ENCODE measurements at regions not wholly inside any gene's neighbourhood (a gene's known extent, or its start where the extent isn't known, plus 50 kb on each side); places are given as distances from the start of the nearest gene placed in this dataset.

DNA sequence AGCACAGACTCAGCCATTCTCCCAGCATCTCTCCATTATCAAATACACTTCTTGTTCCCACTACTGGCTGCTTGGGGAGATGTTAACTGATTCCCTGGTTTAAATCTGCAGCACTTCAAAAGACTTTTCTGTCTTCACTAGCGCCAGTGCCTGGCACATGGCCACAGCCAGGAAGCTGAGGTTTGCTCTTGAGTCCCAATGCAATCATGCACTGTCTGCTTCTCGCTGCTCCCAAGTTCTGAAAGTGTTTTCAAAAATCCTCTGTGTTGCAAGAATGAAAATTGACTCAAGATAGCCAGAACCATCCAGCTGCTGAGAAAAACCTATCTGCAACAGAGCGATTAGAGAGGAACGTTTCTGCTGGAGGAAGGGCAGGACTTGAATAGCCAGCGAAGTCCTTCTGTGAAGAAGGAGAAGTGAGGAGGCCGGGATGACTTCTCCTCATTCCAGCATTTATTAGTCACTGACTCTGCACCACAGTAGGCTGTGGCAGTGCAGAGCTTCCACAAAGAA, 358.4 kb upstream of the NR2F2 start:
- no peak for DNase-seq (ENCODE audit: low spot score)

DNA sequence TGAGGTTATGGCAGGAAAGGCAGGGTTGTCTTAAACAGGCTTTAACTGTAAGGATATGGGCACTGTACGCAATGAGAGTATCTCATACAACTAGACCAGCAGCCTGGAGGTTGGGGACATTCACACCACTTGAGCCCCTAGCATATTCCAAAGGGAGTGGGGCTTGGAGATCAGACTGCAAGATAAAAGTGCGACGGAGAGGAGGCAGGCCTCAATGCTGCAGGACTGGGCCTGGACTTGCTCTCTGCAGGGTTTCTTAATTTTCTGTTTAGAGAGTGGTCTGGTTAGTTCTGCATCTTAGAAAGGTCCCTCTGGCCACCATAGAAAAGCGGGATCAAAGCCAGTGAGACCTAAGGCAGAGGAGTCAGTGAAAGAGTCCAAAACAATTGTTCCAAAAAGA, 357.7 kb upstream of the NR2F2 start:
- DNase-seq (ENCODE audit: low spot score): no peak

- no peak for DNase-seq (ENCODE audit: low spot score)
These were observed 356.8 kb upstream of the NR2F2 start for GRCh38 chr15:95973566-95974256.

- no peak for DNase-seq (ENCODE audit: low spot score)
These were observed 355.3 kb upstream of the NR2F2 start for GRCh38 chr15:95975212-95975611.

- no peak for DNase-seq (ENCODE audit: low spot score)
These were observed 351.2 kb upstream of the NR2F2 start for GRCh38 chr15:95979286-95979685.

DNA sequence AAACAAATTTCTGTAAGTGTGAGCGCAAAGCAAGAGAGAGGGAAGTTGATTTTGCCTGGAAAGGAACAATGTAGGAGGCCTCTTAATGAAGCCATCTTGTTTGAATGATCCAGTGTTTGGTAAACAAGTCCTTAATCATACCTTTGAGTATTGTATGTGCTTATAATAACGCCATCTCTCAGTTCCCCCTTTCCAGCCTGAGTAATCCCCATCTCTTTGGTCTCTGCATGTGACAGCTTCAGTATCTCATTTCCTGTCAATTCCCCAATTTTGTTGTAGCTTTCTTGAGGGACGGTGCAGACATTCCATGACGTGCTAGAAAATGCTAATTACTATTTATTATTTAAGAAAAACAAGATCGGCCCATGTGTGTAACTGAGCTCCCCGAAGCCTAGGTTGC, 349.3 kb upstream of the NR2F2 start:
- DNase-seq (ENCODE audit: low spot score): no peak

GRCh38 chr15:95987299-95987698, 343.2 kb upstream of the NR2F2 start:
- DNase-seq (ENCODE audit: low spot score): no peak

- no peak for DNase-seq (ENCODE audit: low spot score)
These were observed 342.5 kb upstream of the NR2F2 start for GRCh38 chr15:95987886-95988573.

DNA sequence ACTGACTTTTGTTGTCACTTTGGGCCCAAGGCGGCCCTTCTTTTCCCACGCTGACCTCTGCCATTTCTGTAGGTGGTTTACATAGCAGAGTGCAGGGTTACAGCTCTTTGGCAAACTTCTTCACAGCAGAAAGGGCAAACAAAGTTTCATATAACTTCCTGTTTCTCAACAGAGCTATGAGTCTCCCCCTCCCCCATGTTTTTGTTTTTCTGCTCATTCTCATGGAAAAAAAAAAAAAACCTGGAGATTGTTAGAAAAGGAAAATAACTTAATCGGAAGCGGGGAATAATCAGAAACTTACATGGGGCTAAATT, 342.0 kb upstream of the NR2F2 start:
- no peak for DNase-seq (ENCODE audit: low spot score)

DNA sequence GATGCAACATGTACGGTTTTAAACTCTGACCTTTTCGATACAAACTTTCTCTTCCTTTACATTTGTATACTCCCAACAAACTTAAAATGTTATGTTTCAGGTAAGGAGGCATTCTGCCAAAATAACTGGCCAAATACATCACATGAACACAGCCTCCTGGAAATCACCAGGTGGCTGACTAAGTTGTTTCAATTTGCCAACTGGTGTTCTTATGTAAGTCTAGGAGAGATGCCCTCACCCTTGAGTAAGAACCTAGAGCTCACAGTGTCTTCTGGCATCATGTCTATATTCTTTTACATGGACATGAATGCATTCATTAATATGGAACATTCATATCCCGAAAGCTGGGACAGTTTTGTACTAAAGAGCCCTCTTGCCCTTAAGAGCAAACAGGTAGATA, 341.1 kb upstream of the NR2F2 start:
- DNase-seq (ENCODE audit: low spot score): no peak

- DNase-seq (ENCODE audit: low spot score): no peak
These were observed 339.7 kb upstream of the NR2F2 start for GRCh38 chr15:95990833-95991232.

DNA sequence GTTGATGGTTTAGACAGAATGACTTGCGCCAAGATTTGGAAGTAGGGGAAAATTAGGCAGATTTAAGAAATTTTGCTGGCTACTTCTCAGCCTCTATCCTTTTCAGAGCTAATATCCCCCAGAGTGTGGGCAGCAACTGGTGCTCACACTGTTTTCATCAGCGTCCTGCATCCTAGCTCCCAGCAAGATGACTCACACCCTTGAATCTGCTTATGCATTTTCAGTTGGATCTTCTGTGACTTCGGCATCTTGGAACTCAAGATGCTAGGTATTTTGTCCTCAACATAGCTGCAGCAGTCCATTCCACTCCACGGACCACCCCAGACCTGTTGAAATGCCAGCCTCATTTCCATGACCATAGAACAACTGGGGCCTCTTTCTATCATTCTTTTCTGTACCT, 336.1 kb upstream of the NR2F2 start:
- DNase-seq (ENCODE audit: low spot score): no peak

GRCh38 chr15:95995375-95996168, 334.9 kb upstream of the NR2F2 start:
- no peak for DNase-seq (ENCODE audit: low spot score)

GRCh38 chr15:95996494-95996893, 334.0 kb upstream of the NR2F2 start:
- DNase-seq (ENCODE audit: low spot score): no peak

DNA sequence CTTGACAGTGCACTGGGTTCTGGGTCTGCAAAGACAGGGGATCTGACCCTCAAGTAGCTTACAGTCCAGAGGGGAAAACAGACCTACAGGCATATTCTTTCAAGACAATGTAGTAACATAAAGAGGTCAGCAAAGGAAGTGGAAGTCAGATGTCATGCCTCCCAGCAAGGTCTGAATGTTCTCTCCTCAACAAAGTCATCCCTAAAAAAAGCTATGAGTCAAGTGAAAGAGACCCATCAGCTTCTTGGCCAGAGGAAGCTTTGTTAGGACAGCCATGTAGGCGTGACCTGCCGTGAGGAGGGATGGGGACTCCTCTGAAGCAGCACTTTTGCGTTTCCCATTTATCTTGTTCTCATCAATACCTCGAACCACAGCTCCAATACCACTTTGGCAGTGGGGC, 331.6 kb upstream of the NR2F2 start:
- no peak for DNase-seq (ENCODE audit: low spot score)

DNA sequence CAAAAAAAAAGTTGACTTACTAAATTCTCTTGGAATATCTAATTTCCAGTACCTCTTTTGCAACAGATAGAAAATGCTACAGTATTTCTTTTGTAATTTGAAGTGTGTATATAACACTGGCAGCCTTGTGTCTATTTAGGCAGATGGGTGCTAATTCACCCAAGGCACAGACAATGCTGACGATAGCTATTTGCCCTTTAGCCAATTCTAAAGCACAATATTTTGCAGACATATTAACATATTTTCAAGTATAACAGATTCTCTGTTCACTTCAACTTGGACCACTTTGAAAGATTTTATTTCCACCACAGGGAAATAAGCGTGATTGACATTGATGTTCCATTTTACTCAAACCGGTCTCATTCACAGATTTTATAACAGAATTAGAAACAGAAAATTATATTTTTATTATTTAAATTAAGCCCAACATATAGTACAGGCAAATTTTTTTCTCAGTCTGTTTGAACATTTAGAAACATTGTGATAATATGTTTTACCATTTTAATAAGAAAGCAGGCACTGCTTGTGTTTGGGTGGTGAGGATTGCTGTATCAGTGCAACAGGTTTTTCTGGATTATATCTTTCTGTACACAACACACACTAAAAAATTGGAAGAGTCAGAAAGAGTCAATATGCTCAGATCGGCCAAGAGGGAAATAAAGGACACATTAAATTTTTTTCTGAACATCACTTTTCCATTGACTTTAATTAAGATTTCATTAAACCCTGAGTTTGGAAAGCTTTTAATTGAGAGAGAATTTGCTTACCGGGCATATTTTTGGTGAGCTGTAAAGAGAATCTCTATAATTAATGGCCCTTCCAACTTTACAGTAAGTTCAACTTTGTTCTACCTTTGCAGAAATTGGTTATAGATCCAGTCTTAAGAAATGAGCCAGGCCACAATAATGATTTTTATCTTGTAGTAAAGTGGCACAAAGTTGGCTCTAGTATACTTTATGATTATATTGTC, 327.3 kb upstream of the NR2F2 start:
- DNase-seq (ENCODE audit: low spot score): no peak

DNA sequence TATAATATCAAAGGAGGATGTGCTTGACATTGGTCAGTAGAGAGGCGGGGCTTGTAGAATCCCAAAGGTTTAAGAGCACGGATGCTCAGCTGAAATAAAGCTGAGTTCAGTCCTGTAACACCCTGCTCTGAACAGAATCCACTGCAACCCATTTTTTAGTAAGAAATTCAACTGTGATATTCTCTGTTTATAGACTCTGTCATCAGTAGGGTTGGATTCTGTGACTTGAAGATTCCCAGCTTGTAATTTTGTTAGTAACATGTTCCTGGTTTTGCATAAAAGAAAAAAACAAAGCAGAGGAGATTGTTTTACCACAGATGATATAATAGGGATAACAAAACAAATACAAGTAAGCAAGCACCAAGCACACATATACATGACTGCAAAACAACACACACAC, 324.6 kb upstream of the NR2F2 start:
- DNase-seq (ENCODE audit: low spot score): no peak

DNA sequence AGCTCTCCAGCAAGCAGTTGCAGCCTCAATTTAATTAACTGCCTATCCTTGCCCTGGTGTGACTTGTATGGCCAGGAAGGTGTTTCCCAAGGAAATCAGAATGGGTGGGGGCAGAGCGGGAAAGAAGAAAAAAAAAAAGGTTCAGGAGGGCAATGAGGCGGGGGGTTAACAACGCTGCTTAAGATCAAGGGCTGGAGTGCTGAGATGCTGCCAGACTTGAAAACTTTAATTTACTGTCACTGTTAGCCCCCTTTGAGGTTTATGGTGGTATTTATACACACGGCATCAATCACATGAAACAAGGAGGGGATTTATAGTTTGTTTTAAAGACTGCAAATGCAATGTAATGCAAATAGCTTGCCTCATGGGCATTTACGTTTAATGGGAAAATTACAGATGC, 319.4 kb upstream of the NR2F2 start:
- DNase-seq (ENCODE audit: low spot score): no peak

DNA sequence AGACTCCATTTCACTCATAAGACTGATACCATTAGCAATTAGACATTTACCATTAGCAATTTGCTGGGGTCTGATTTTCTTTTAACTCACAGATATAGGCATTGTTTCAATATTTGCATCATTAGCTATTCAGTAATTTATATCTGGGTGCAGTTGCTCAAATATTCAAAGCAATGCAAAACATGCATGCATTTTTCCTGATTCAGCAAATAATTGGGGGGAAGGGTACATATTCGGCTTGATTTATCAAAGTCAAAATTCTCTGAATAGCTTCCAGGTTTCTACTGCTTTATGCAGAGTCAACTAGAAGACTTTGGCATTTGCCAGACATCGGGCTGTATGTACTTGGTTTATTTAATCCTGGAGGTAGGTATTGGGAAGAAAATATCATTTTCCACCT, 315.6 kb upstream of the NR2F2 start:
- no peak for DNase-seq (ENCODE audit: low spot score)

GRCh38 chr15:96019114-96019513, 311.4 kb upstream of the NR2F2 start:
- no peak for DNase-seq (ENCODE audit: low spot score)

DNA sequence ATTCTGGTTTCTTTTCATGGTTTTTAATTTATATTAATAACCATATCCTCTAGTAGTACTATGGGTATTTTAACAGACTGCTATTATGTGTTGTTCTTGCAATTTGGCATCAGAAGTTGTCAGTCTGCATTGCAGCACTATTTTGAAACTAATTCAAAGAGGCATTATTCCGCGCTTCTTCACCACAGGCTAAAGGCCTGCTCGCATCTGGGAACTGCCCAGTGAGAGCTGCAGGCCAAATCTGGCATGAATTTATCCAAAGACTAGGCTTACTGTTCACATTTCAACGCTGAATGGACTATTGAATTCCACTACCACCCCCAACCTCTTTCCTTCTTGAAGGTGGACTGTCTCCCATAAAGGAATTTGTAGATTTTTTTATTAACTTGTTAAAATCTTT, 310.4 kb upstream of the NR2F2 start:
- no peak for DNase-seq (ENCODE audit: low spot score)

DNA sequence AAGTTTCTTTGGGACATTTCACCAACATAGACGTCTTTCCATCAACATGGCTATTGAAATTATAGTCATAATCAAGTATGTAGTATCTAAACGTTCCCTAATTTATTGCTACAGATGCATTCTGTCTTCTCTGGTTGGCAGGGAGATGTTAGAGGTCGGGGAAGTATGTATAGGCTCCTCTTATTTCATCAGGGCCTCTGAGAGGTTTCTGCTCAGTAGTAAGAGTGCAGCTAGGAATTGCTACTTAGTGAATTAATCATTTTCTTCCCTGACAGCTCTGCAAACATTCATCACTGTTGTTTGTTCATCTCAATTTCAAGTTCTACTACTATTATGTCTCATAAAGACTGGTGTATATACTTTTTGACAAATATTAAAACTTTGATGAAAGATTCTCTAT, 309.7 kb upstream of the NR2F2 start:
- no peak for DNase-seq (ENCODE audit: low spot score)
